Mesenchymal stem cell (in vitro differentiated cells and primary cell): ENCODE measurements at regions not wholly inside any gene's neighbourhood (a gene's known extent, or its start where the extent isn't known, plus 50 kb on each side); places are given as distances from the start of the nearest gene placed in this dataset.

Experiments used
- DNase-seq: peaks from one replicate; pipeline ENCODE4 v3.0.0-alpha.2; 2013
- H2AFZ ChIP-seq: one replicate; pipeline ENCODE4 v1.6.1; 2013; ENCODE audit warnings: low read depth, mild to moderate bottlenecking, control low read depth, inconsistent platforms, low read length, moderate library complexity
- H2AK5ac ChIP-seq: 2 replicates; pipeline ENCODE4 v1.6.1; 2013; ENCODE audit warnings: low read length, moderate library complexity, mild to moderate bottlenecking, inconsistent platforms; ENCODE audit not compliant: severe bottlenecking
- H2BK120ac ChIP-seq: one replicate; pipeline ENCODE4 v1.6.1; 2013; ENCODE audit warnings: low read depth, mild to moderate bottlenecking, inconsistent platforms, low read length, moderate library complexity
- H2BK12ac ChIP-seq, 2 experiments: one replicate each; pipeline ENCODE4 v1.6.1; 2013; ENCODE audit warnings: inconsistent platforms in 2 of 2, low read length in 2 of 2, mild to moderate bottlenecking in 2 of 2, moderate library complexity in 2 of 2, control low read depth in 1 of 2
- H2BK15ac ChIP-seq: one replicate; pipeline ENCODE4 v1.6.1; 2013; ENCODE audit warnings: mild to moderate bottlenecking, low read depth, inconsistent platforms; ENCODE audit not compliant: poor library complexity, severe bottlenecking
- H2BK5ac ChIP-seq: 2 replicates; pipeline ENCODE4 v1.6.1; 2013; ENCODE audit warnings: low read depth, mild to moderate bottlenecking, low read length, control low read depth, inconsistent platforms; ENCODE audit not compliant: poor library complexity, severe bottlenecking
- H3K14ac ChIP-seq, 2 experiments: one replicate each; pipeline ENCODE4 v1.6.1; 2013; ENCODE audit warnings: inconsistent platforms in 2 of 2, low read length in 2 of 2, control low read depth in 1 of 2, mild to moderate bottlenecking in 1 of 2, moderate library complexity in 1 of 2
- H3K18ac ChIP-seq, 2 experiments: one replicate each; pipeline ENCODE4 v1.6.1; 2013; ENCODE audit warnings: inconsistent platforms in 2 of 2, low read length in 2 of 2, control low read depth in 1 of 2, low read depth in 1 of 2, mild to moderate bottlenecking in 1 of 2
- H3K23ac ChIP-seq, 2 experiments: one replicate each; pipeline ENCODE4 v1.6.1; 2013; ENCODE audit warnings: inconsistent platforms in 2 of 2, low read length in 2 of 2, mild to moderate bottlenecking in 2 of 2, moderate library complexity in 2 of 2, control low read depth in 1 of 2
- H3K27ac ChIP-seq: 2 replicates; pipeline ENCODE4 v1.5.1; 2013; ENCODE audit warnings: mild to moderate bottlenecking, moderate library complexity, low read length, control low read depth, inconsistent platforms; ENCODE audit not compliant: poor library complexity, severe bottlenecking
- H3K27me3 ChIP-seq, 2 experiments: 2 replicates each; pipeline versions ENCODE4 v1.6.1 to v1.7.0; 2013; ENCODE audit warnings: low read length in 2 of 2, mild to moderate bottlenecking in 2 of 2, moderate library complexity in 2 of 2, control low read depth in 1 of 2, inconsistent platforms in 1 of 2; ENCODE audit not compliant: control insufficient read depth in 1 of 2, insufficient read depth in 1 of 2
- H3K36me3 ChIP-seq, 2 experiments: 2 replicates each; pipeline versions ENCODE4 v1.6.1 to v1.7.0; 2013; ENCODE audit warnings: low read length in 2 of 2, control low read depth in 1 of 2, inconsistent platforms in 1 of 2, low read depth in 1 of 2, mild to moderate bottlenecking in 1 of 2; ENCODE audit not compliant: insufficient read depth in 2 of 2, control insufficient read depth in 1 of 2
- H3K4ac ChIP-seq, 2 experiments: one replicate each; pipeline ENCODE4 v1.6.1; 2013; ENCODE audit warnings: inconsistent platforms in 2 of 2, low read length in 2 of 2, mild to moderate bottlenecking in 2 of 2, moderate library complexity in 2 of 2, control low read depth in 1 of 2, low read depth in 1 of 2
- H3K4me1 ChIP-seq: 2 replicates; pipeline ENCODE4 v1.6.1; 2013; ENCODE audit warnings: low read depth, low read length, control low read depth; ENCODE audit not compliant: control insufficient read depth, insufficient read depth
- H3K4me2 ChIP-seq: 2 replicates; pipeline ENCODE4 v1.6.1; 2013; ENCODE audit warnings: low read length, mild to moderate bottlenecking, inconsistent platforms; ENCODE audit not compliant: poor library complexity, severe bottlenecking
- H3K4me3 ChIP-seq, 2 experiments: 2 replicates each; pipeline versions ENCODE4 v1.5.1 to v1.7.0; 2013; ENCODE audit warnings: low read length in 2 of 2, mild to moderate bottlenecking in 2 of 2, control low read depth in 1 of 2, low read depth in 1 of 2; ENCODE audit not compliant: insufficient read depth in 1 of 2
- H3K79me1 ChIP-seq: replicated peaks from 2 replicates; pipeline ENCODE4 v1.6.1; 2013; ENCODE audit warnings: mild to moderate bottlenecking, control low read depth, low read length, inconsistent platforms; ENCODE audit not compliant: poor library complexity, severe bottlenecking
- H3K9ac ChIP-seq: 2 replicates; pipeline ENCODE4 v1.7.0; 2013; ENCODE audit warnings: mild to moderate bottlenecking, low read length, moderate library complexity
- H3K9me3 ChIP-seq: 2 replicates; pipeline ENCODE4 v1.7.0; 2013; ENCODE audit warnings: mild to moderate bottlenecking, low read length; ENCODE audit not compliant: control insufficient read depth
- H4K8ac ChIP-seq: one replicate; pipeline ENCODE4 v1.6.1; 2013; ENCODE audit warnings: inconsistent platforms, mild to moderate bottlenecking, low read length, moderate library complexity
- H4K91ac ChIP-seq: one replicate; pipeline ENCODE4 v1.6.1; 2013; ENCODE audit warnings: mild to moderate bottlenecking, low read length, inconsistent platforms
- WGBS: methylation state at CpG from one replicate; pipeline ENCODE4 v1.1.7; 2013; ENCODE audit warnings: mixed read lengths; 5-methylcytosine and 5-hydroxymethylcytosine counted together

GRCh38 chr14:54197369-54197768, 199.4 kb upstream of the CDKN3 start:
- no peaks in the 10 kb centered on the region for H3K36me3 ChIP-seq
- H2BK5ac ChIP-seq = no peak overlapping the region
- no peak overlapping the region for H2BK15ac ChIP-seq
- H2BK12ac ChIP-seq = peak overlapping the region in 1 of 2 experiments; percentile 73
- H4K8ac ChIP-seq = no peak overlapping the region
- no peaks in the 10 kb centered on the region for H3K4me1 ChIP-seq
- no peaks in the 10 kb centered on the region for H3K27me3 ChIP-seq
- H3K4me3 ChIP-seq = no peak overlapping the region
- H3K23ac ChIP-seq = no peak overlapping the region
- H3K27ac ChIP-seq = no peak overlapping the region
- no peak overlapping the region for H3K4me2 ChIP-seq
- H2BK120ac ChIP-seq = no peak overlapping the region
- H2AK5ac ChIP-seq = no peak overlapping the region
- H2AFZ ChIP-seq = no peak overlapping the region
- H3K9ac ChIP-seq = no peak overlapping the region
- DNase-seq = no peak
- no peaks in the 10 kb centered on the region for H3K9me3 ChIP-seq
- H3K79me1 ChIP-seq = no peaks in the 10 kb centered on the region
- no peak overlapping the region for H3K4ac ChIP-seq
- WGBS = 42% methylated on average over 1 of the region's 1 CpG
- peak overlapping the region in 1 of 2 experiments; percentile 29 for H3K18ac ChIP-seq
- no peak overlapping the region for H4K91ac ChIP-seq
- no peak overlapping the region for H3K14ac ChIP-seq

GRCh38 chr14:54200726-54201125, 196.1 kb upstream of the CDKN3 start:
- H3K18ac ChIP-seq = no peak overlapping the region
- H4K91ac ChIP-seq = no peak overlapping the region
- no peak overlapping the region for H2AFZ ChIP-seq
- peak; percentile 83 for DNase-seq
- H2BK120ac ChIP-seq = no peak overlapping the region
- no peak overlapping the region for H3K27ac ChIP-seq
- no peaks in the 10 kb centered on the region for H3K27me3 ChIP-seq
- no peaks in the 10 kb centered on the region for H3K4me1 ChIP-seq
- no peaks in the 10 kb centered on the region for H3K79me1 ChIP-seq
- H2AK5ac ChIP-seq = no peak overlapping the region
- no peaks in the 10 kb centered on the region for H3K9me3 ChIP-seq
- H2BK15ac ChIP-seq = no peak overlapping the region
- no peak overlapping the region for H3K4me3 ChIP-seq
- H3K36me3 ChIP-seq = no peaks in the 10 kb centered on the region
- H3K23ac ChIP-seq = no peak overlapping the region
- no peak overlapping the region for H2BK12ac ChIP-seq
- no peak overlapping the region for H3K14ac ChIP-seq
- no peak overlapping the region for H3K4me2 ChIP-seq
- no peak overlapping the region for H4K8ac ChIP-seq
- 100% methylated on average over 2 of the region's 2 CpGs for WGBS
- H3K9ac ChIP-seq = peak overlapping the region; percentile 12
- no peak overlapping the region for H3K4ac ChIP-seq
- no peak overlapping the region for H2BK5ac ChIP-seq

- no peak overlapping the region for H3K18ac ChIP-seq
- no peaks in the 10 kb centered on the region for H3K9me3 ChIP-seq
- H2BK5ac ChIP-seq = no peak overlapping the region
- WGBS = 92% methylated on average over 3 of the region's 6 CpGs
- H2BK120ac ChIP-seq = no peak overlapping the region
- H3K27ac ChIP-seq = no peak overlapping the region
- no peak overlapping the region for H3K9ac ChIP-seq
- H3K4me2 ChIP-seq = no peak overlapping the region
- H3K36me3 ChIP-seq = no peaks in the 10 kb centered on the region
- peaks cover 1% of the 10 kb centered on the region for H3K4me1 ChIP-seq
- H3K14ac ChIP-seq = no peak overlapping the region
- H3K27me3 ChIP-seq = no peaks in the 10 kb centered on the region
- no peak overlapping the region for H4K8ac ChIP-seq
- no peak overlapping the region for H2AFZ ChIP-seq
- no peaks in the 10 kb centered on the region for H3K79me1 ChIP-seq
- no peak overlapping the region for H2AK5ac ChIP-seq
- DNase-seq = no peak
- H2BK15ac ChIP-seq = no peak overlapping the region
- H3K4me3 ChIP-seq = no peak overlapping the region
- no peak overlapping the region for H4K91ac ChIP-seq
- no peak overlapping the region for H2BK12ac ChIP-seq
- no peak overlapping the region for H3K23ac ChIP-seq
- H3K4ac ChIP-seq = no peak overlapping the region
These were observed 194.5 kb upstream of the CDKN3 start for GRCh38 chr14:54202288-54202687.

GRCh38 chr14:54206516-54206915, 190.3 kb upstream of the CDKN3 start:
- no peaks in the 10 kb centered on the region for H3K36me3 ChIP-seq
- no peak overlapping the region for H4K91ac ChIP-seq
- WGBS = 94% methylated on average over 1 of the region's 1 CpG

More at GRCh38 chr14:54206516-54206915, 190.3 kb upstream of the CDKN3 start:
- Histone ChIP-seq H3K9ac (peak overlapping the region; percentile 56), H2AK5ac (peak overlapping the region; percentile 92), H3K23ac (no peak overlapping the region), H3K4me2 (no peak overlapping the region), H3K27ac (no peak overlapping the region), H3K4me3 (no peak overlapping the region), H2BK120ac (no peak overlapping the region), H3K18ac (peak overlapping the region; percentile 12 to 40), H3K79me1 (no peaks in the 10 kb centered on the region), H3K4ac (no peak overlapping the region), H3K27me3 (no peaks in the 10 kb centered on the region), H3K4me1 (peaks cover 3% of the 10 kb centered on the region), H3K9me3 (no peaks in the 10 kb centered on the region), H3K14ac (no peak overlapping the region), H2BK5ac (no peak overlapping the region), H2BK15ac (no peak overlapping the region), H2AFZ (no peak overlapping the region), H4K8ac (no peak overlapping the region), H2BK12ac (no peak overlapping the region)
- no peak for DNase-seq
